ENCODE measurements at regions not wholly inside any gene's neighbourhood (a gene's known extent, or its start where the extent isn't known, plus 50 kb on each side); places are given as distances from the start of the nearest gene placed in this dataset.

DNA sequence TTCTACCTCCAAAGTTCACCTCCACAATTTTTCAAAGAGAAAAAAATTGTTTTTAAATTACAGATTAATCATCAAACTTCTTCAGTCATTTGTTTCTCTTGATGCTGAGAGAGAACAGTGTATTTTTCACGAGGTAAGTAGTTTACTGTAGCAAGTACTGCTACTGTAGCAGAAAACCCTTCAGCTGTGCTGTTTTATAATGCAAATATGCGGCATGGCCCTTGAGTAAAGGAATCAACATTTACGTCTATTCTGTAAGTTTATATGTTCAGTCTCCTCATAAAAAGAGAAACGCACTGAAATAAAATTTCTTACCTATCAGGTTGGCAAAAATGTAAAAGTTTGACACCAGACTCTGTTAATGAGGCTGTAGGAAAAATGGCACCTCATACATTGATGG, 399.0 kb downstream of the NKX6-1 start:
- TF ChIP-seq, protein P1, sequence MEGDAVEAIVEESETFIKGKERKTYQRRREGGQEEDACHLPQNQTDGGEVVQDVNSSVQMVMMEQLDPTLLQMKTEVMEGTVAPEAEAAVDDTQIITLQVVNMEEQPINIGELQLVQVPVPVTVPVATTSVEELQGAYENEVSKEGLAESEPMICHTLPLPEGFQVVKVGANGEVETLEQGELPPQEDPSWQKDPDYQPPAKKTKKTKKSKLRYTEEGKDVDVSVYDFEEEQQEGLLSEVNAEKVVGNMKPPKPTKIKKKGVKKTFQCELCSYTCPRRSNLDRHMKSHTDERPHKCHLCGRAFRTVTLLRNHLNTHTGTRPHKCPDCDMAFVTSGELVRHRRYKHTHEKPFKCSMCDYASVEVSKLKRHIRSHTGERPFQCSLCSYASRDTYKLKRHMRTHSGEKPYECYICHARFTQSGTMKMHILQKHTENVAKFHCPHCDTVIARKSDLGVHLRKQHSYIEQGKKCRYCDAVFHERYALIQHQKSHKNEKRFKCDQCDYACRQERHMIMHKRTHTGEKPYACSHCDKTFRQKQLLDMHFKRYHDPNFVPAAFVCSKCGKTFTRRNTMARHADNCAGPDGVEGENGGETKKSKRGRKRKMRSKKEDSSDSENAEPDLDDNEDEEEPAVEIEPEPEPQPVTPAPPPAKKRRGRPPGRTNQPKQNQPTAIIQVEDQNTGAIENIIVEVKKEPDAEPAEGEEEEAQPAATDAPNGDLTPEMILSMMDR (IDR thresholded peaks at IDR 0.05) = no peak
- no peak for TF ChIP-seq POLR2A (IDR thresholded peaks at IDR 0.05)
- TF ChIP-seq EP300 (IDR thresholded peaks at IDR 0.05) = no peak

All from tibial nerve (tissue), 4 donors.